ENCODE measurements at regions not wholly inside any gene's neighbourhood (a gene's known extent, or its start where the extent isn't known, plus 50 kb on each side); places are given as distances from the start of the nearest gene placed in this dataset.

DNA sequence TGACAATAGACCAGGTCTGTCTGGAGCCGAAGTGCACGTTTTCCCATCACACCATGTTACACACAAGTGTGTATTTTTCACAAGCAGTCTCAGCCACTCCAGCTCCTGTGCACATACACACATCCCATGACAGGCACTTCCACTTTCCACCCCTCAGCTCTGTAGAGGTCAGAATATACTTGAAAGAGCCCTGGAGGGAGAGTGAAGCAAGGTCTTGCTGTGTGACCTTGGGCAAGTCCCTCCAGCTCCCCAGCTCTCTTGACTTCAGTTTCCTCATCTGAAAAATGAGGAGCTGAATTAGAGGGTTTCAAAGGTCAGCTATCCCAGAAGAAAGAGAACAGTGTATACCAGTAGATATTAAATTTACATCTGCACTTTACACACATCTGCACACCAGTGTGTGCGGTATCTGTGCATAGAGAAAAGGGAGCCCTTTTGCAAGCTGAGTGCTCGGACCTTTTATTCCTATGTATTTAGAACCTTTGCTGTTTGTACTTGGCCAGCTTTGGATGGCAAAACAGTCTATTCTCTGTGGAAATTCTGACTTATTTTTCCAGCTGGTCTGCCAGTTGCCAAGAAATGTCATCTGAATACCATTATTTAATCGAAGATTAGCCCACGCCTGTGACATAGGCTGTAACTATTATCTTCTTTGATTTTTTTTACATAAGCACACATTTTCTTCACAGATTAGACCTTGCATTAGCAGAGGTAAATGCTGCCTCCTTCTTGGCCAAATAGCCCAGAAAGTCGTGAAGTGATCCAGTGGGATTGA is 528.0 kb downstream of the BNC2 start:
- no peak for TF ChIP-seq TARDBP (IDR thresholded peaks at IDR 0.05)
- no peak for TF ChIP-seq ARNT (IDR thresholded peaks at IDR 0.05)
